HG03159 (cell line): ENCODE measurements at regions not wholly inside any gene's neighbourhood (a gene's known extent, or its start where the extent isn't known, plus 50 kb on each side); places are given as distances from the start of the nearest gene placed in this dataset.
"Not testable (repeated sequence)": the region's sequence is repeated elsewhere in the genome, so short reads cannot be mapped to it uniquely, and the experiment has no call there.

Experiments used
- ATAC-seq: cut with Tn5 transposase; IDR thresholded peaks from one replicate; pipeline ENCODE4 v1.9.1; 2021; ENCODE audit warnings: mild to moderate bottlenecking, moderate library complexity; ENCODE audit not compliant: unreplicated experiment

DNA sequence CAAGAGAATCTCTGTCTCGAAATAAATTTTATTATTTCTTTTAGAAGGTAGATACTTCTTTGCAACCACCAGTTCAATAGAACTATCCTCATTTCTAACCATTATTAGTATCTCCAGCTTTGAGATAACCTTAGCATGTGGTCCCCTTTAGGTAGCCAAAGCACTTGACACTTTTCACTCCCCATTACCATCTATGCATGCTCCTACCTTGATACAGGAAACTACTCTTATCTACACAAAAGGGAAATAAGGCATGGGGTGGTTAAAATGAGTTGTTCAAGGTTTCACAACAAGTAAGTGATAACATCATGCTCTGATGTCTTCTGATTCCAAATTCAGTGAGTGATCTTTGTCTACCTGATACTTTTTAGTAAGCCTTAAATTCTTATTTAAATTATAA lies 308.2 kb upstream of the CHORDC1 start:
- ATAC-seq, result no peak

GRCh38 chr11:90525962-90526361 lies 303.1 kb upstream of the CHORDC1 start:
- no peak for ATAC-seq

DNA sequence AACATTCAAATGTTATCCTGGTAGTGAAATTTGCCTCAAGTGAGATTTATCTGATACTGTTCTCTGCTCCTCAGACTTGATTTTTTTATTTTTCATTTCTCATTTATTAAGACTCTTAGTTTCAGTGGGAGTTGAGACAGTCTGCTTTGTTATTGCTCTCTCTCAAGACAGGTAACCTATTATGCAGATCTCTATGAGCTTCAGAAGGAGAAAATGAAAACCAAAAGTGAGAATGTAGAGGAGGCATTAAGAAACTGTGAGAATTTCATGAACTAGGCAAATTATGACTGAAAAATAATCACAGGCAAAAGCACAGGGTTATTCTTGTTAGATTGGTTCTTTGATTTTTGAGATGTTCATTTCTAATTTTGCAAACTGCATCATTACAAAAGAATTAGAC lies 290.0 kb upstream of the CHORDC1 start:
- peak; percentile 73 for ATAC-seq

DNA sequence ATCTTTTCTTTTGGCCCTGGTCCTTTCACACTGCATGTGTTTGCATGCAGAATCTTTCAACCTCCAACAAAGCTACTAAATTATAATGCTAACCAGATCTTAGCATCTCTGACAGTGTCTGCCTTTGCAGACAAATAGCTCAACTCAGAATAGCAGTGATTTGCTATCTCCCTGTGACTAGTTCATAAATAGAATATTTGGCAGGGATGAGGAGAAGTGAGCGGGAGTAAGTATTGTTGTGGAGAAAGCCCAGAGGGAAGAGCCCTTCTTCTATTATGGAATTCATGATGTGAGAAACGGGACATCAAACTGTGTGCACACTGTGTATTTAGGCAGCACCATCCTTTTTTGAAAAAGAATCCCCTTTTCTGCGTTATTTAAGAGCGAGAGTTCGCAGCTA lies 288.0 kb upstream of the CHORDC1 start:
- ATAC-seq, result no peak

DNA sequence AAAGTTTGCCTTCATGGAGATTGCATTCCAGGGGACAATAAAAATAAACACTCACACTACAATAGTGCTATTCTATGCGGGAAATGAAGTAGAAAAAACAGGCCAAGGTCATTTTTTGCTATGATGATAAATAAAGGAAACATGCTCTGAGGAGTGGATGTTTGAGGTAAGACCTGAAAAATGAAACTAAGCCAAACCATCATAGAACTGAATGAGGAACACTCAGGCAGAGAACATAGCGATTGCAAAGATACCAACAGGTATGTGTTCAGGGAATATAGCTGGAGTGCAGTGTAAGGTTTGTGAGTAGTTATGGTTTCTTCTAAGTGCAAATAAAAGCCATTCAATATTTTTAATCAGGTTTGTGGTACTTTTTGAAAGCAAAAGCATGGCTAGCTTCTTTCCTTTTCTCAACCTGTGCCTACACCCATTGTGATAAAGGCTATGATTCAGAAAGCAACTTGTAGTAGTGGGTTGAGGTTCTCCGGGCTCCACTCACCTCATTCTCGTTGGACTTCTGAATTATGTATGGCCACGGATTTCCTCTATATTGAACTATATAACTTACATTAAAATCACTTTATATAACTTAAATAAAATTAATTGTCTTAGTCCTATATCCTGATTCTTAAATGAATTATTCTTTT lies 278.2 kb upstream of the CHORDC1 start:
- ATAC-seq, result no peak

DNA sequence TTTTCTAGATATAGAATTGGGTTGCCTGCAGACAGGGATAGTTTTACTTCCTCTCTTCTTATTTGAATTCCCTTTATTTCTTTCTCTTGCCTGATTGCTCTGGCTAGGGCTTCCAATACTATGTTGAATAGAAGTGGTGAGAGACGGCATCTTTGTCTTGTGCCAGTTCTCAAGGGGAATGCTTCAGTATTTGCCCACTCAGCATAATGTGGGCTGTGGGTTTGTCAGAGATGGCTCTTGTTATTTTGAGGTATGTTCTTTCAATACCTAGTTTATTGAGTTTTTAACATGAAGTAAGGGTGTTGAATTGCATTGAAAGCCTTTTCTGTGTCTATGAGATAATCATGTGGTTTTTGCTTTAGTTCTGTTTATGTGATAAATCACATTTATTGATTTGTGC lies 273.9 kb upstream of the CHORDC1 start:
- no peak for ATAC-seq

DNA sequence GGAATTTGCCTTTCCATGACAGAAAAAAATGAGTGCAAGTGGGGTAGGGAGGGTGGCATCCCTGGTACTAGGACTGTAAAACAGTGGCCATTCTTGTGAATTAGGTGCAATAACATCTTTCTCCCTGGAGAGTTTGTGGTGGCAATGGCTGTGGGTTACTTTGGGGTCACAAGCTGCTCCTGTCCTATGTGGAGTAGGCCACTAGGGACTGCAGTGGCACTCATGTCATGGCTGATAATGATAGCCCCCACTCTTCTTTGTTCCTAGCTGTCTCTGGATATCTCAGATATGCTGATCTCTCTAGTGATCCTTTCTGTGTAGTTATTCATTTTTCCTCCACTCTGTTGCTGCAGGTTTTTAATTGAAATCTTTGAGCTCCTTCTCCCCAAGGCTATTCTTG lies 270.5 kb upstream of the CHORDC1 start:
- ATAC-seq, result no peak

DNA sequence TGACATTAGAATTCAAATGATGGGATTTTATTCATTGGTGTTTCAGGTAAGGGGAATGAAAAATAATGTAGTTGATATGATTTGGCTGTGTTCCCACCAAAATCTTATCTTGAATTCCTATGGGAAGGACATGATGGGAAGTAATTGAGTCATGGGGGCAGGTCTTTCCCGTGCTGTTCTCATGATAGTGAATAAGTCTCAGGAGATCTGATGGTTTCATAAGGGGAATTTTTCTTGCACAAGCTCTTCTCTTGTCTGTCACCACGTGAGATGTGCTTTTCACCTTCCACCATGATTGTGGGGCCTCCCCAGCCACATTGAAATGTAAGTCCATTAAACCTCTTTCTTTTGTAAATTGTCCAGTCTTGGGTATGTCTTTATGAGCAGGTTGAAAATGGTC lies 268.6 kb upstream of the CHORDC1 start:
- ATAC-seq, result no peak

- peak; percentile 81 for ATAC-seq
Observed at GRCh38 chr11:90476442-90477007, 253.7 kb upstream of the CHORDC1 start.

- ATAC-seq, result no peak
Observed at GRCh38 chr11:90468923-90469322, 246.1 kb upstream of the CHORDC1 start.

DNA sequence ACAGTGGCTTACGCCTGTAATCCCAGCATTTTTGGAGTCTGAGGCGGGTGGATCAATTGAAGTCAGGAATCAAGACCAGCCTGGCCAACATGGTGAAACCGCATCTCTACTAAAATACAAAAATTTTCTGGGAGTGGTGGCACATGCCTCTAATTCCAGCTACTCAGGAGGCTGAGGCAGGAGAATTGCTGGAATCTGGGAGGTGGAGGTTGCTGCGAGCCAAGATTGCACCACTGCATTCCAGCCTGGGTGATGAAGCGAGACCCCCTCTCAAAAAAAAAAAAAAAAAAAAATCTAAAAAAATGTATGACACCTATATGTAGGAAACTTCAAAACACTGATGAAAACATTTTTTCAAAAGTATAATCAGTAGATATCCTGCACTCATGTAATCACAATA lies 242.7 kb upstream of the CHORDC1 start:
- ATAC-seq, result no peak

DNA sequence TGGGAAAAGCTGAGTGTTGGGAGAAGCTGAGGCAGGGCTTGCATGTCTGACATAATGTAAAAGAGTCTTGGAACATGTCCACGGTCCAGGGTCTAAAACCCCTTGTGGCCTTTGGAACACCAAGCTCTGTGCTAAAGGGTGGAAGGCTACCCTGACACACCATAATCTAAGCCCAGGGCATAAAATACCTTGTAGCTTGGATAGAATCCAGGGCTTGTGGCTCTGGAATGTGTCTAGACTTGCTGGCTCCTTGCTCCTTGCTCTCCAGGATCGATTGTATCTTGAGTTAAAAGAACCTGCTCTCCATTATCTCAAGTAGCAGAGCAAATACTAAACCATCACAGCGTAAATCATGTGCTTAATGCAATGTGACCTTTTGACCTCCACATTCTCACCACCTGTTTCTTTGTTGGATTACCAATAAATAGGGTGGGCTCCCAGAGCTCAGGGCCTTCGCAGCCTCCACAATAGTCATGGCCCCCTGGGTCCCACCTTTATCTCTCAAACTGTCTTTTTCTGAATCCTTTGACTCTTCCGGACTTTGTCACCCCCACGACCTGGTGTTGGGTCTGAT lies 232.6 kb upstream of the CHORDC1 start:
- ATAC-seq, result not testable (repeated sequence)

DNA sequence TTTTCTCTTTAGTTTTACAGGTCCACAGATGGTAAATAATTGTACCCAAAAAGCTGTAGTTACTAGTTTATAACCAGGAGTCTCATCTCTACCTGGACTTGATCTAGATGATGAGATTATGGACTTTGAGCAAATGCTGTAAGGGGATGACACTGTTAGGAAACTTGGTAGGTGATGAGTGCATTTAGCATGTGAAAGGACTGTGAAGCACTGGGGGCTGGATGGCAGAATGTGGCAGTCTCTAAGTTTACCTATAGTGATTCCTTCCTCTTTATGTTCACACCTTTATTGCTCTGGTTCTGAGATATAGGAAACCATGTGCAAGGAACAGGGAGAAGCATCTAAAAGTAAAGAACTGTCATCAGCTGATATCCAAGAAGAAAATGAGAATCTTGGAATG lies 230.7 kb upstream of the CHORDC1 start:
- no peak for ATAC-seq

DNA sequence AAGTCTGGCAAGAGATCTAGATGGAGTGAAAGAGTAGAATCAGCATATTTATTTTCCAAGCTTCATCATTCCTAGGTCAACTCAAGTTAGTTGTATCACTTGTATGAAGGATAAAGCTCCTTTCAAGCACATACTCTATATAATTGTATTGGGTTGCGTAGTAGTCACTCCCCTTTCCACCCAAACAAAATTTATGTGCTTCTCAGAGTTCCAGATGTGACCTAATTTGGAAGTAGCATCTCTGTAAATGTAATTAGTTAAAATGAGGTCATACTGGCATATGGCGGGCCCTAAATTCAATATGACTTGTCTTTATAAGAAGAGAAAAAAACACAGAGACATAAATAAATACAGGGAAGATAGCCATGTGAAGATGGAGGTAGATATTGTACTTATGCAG lies 226.8 kb upstream of the CHORDC1 start:
- ATAC-seq, result no peak

DNA sequence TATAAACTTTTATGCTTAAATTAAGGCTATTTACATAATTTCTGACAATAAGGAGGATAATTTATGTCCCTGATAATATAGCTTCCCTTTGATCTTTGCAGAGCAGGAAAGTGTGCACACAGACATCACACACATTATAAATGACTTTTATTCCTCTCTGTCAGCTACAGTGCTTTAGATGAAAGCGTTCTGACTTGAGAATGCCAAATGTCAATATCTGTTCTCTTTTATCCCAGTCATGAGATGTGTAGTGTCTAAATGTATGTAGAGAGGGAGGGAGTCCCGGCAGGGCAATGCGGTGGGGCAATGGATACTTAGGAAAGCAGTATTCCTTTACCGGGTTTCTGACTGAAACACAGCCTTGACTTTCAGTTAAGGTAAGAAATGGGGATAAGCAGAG lies 225.4 kb upstream of the CHORDC1 start:
- no peak for ATAC-seq

- ATAC-seq, result no peak
Observed at GRCh38 chr11:90447618-90448017, 224.8 kb upstream of the CHORDC1 start.

- ATAC-seq, result no peak
Observed at GRCh38 chr11:90446207-90446606, 223.4 kb upstream of the CHORDC1 start.

DNA sequence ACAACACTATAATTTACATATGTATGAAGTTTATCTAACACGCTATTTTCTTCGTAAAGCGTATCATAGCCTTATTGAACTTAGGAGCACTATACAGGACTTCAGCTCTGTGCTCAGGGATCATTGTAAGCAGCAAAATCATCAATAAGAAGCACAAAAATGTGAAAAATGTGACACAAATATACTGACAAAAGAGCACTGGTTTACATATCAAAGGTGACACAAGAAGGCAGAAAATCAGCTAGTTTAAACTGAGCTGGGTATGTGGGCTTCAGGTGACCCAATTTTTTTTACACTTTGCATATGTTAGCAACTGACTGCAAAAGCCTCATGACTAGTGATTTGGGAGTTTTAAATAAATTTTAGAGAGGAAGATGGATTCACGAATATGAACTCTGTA lies 215.2 kb upstream of the CHORDC1 start:
- no peak for ATAC-seq

GRCh38 chr11:90434858-90435257 lies 212.0 kb upstream of the CHORDC1 start:
- no peak for ATAC-seq

DNA sequence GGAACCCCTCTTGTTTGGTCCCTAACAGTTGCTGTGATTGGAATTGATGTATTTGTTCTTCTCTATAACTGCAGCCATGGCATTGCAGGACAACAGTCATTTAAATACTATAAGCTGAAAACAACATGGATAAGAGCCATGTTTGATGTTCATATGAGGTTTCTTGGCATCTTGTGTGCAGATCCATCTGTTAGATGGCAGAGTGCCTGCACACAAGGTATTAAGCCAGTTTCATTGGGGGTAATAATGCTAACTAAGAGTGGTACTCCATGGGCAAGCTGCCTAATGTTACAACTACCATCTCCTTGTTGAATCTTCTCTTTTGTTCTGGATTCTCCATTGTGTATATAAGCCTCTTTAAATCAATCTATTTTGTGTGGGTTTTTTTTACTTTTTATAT lies 206.0 kb upstream of the CHORDC1 start:
- ATAC-seq, result no peak

DNA sequence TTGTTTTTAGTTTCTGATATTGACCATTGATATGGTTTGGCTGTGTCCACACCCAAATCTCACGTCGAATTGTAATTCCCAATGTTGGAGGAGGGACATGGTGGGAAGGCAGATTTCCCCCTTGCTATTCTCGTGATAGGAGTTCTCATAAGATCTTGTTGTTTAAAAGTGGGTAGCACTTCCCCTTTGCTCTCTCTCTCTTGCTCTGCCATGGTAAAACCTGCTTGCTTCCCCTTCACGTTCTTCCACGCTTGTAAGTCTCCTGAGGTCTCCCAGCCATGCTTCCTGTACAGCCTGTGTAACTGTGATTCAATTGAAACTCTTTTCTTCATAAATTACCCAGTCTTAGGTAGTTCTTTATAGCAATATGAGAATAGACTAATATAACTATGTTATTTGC lies 203.6 kb upstream of the CHORDC1 start:
- ATAC-seq, result no peak

GRCh38 chr11:90423378-90423777 lies 200.5 kb upstream of the CHORDC1 start:
- no peak for ATAC-seq

GRCh38 chr11:90422787-90423186 lies 199.9 kb upstream of the CHORDC1 start:
- ATAC-seq, result not testable (repeated sequence)
